HEK293T (cell line): ENCODE measurements at regions not wholly inside any gene's neighbourhood (a gene's known extent, or its start where the extent isn't known, plus 50 kb on each side); places are given as distances from the start of the nearest gene placed in this dataset.

Source experiments
- CTBP1 ChIP-seq: fragments of 450-650 bp; IDR thresholded peaks from 2 replicates; pipeline ENCODE4 v1.6.1; 2016; ENCODE audit warnings: borderline replicate concordance
- ELF4 ChIP-seq: fragments of 450-650 bp; IDR thresholded peaks from 2 replicates; pipeline ENCODE4 v1.6.1; 2017; ENCODE audit warnings: antibody characterized with exemption
- FOXA1 ChIP-seq: fragments of 450-650 bp; IDR thresholded peaks from 2 replicates; pipeline ENCODE4 v1.6.1; 2016; ENCODE audit warnings: mild to moderate bottlenecking
- HDGF ChIP-seq: fragments of 450-650 bp; IDR thresholded peaks from 2 replicates; pipeline ENCODE4 v1.6.1; 2017; ENCODE audit warnings: antibody characterized with exemption, borderline replicate concordance
- NFRKB ChIP-seq: fragments of 450-650 bp; IDR thresholded peaks from 2 replicates; pipeline ENCODE4 v1.6.1; 2016; ENCODE audit warnings: mild to moderate bottlenecking, moderate library complexity
- SP1 ChIP-seq: fragments of 450-650 bp; IDR thresholded peaks from 2 replicates; pipeline ENCODE4 v1.6.1; 2017
- TARDBP ChIP-seq: fragments of 450-650 bp; IDR thresholded peaks from 2 replicates; pipeline ENCODE4 v1.6.1; 2016

- no peak for TF ChIP-seq FOXA1
- no peak for TF ChIP-seq TARDBP
- TF ChIP-seq SP1: no peak
- no peak for TF ChIP-seq NFRKB
- no peak for TF ChIP-seq ELF4
- TF ChIP-seq CTBP1: no peak
- no peak for TF ChIP-seq HDGF
Observed at GRCh38 chr1:55387145-55387544, 172.0 kb upstream of the USP24 start.
